Ascending aorta (tissue), 2 donors: ENCODE measurements at regions not wholly inside any gene's neighbourhood (a gene's known extent, or its start where the extent isn't known, plus 50 kb on each side); places are given as distances from the start of the nearest gene placed in this dataset.

Source experiments
- DNase-seq, 2 donors: peaks; one replicate each; pipeline ENCODE4 v3.0.0-alpha.2; 2019; ENCODE audit warnings: low spot score in 2 of 2
- H3K27ac ChIP-seq, 2 donors: fragments of 200-600 bp; sonication (generic); one replicate each; pipeline ENCODE4 v1.5.1; 2016 to 2017; ENCODE audit warnings: mild to moderate bottlenecking in 1 of 2
- H3K27me3 ChIP-seq: fragments of 200-600 bp; sonication (generic); one replicate; pipeline ENCODE4 v1.5.1; 2017
- H3K36me3 ChIP-seq, 2 donors: fragments of 200-600 bp; sonication (generic); one replicate each; pipeline ENCODE4 v1.5.1; 2016
- H3K4me1 ChIP-seq, 2 donors: fragments of 200-600 bp; sonication (generic); one replicate each; pipeline ENCODE4 v1.5.1; 2016 to 2017; ENCODE audit warnings: mild to moderate bottlenecking in 1 of 2
- H3K4me3 ChIP-seq, 2 donors: fragments of 200-600 bp; sonication (generic); one replicate each; pipeline ENCODE4 v1.5.1; 2016 to 2017; ENCODE audit warnings: mild to moderate bottlenecking in 1 of 2
- H3K9me3 ChIP-seq, 2 donors: fragments of 200-600 bp; sonication (generic); one replicate each; pipeline ENCODE4 v1.5.1; 2016
- intact Hi-C: fragments of 100-400 bp; cut with DNase I; formaldehyde crosslinking; loops from one replicate; pipeline ENCODE4 v1.15.1; 2023
- TF ChIP-seq, protein P1 (sequence below), 3 experiments: fragments of 200-600 bp in 2 of 3; fragments of 450-650 bp in 1 of 3; sonication (generic) in 2 of 3; IDR thresholded peaks; one replicate each; pipeline ENCODE4 v1.5.1; 2016 to 2019; ENCODE audit warnings: antibody characterized with exemption in 3 of 3, mild to moderate bottlenecking in 1 of 3, moderate library complexity in 1 of 3

DNA sequence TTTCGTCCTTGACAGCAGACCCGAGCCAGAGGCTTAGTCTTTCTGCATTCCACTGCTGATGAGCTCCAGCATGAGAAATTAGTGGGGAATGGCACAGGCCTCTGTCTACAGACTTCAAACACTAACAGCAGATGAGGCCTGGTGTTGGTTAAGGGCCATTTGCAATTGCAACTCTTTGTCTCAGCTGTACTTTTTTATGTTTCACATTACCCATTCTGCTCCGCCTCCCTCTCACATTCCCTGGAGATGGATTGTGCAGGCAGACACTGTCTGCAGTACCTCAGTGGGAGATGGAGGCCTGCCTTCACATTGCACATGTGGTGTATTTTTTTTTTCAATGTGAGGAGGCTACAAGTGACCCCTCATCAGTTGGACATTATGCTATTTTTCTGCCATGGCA, 370.2 kb downstream of the DUSP10 start:
- Histone ChIP-seq H3K36me3 (no peaks in the 10 kb centered on the region), H3K4me1 (no peaks in the 10 kb centered on the region), H3K9me3 (no peaks in the 10 kb centered on the region), H3K4me3 (no peak overlapping the region), H3K27ac (no peak overlapping the region), H3K27me3 (no peaks in the 10 kb centered on the region)
- no peak for DNase-seq
- intact Hi-C loops: no loop called here
- TF ChIP-seq, protein P1, sequence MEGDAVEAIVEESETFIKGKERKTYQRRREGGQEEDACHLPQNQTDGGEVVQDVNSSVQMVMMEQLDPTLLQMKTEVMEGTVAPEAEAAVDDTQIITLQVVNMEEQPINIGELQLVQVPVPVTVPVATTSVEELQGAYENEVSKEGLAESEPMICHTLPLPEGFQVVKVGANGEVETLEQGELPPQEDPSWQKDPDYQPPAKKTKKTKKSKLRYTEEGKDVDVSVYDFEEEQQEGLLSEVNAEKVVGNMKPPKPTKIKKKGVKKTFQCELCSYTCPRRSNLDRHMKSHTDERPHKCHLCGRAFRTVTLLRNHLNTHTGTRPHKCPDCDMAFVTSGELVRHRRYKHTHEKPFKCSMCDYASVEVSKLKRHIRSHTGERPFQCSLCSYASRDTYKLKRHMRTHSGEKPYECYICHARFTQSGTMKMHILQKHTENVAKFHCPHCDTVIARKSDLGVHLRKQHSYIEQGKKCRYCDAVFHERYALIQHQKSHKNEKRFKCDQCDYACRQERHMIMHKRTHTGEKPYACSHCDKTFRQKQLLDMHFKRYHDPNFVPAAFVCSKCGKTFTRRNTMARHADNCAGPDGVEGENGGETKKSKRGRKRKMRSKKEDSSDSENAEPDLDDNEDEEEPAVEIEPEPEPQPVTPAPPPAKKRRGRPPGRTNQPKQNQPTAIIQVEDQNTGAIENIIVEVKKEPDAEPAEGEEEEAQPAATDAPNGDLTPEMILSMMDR (IDR thresholded peaks at IDR 0.05): no peak

DNA sequence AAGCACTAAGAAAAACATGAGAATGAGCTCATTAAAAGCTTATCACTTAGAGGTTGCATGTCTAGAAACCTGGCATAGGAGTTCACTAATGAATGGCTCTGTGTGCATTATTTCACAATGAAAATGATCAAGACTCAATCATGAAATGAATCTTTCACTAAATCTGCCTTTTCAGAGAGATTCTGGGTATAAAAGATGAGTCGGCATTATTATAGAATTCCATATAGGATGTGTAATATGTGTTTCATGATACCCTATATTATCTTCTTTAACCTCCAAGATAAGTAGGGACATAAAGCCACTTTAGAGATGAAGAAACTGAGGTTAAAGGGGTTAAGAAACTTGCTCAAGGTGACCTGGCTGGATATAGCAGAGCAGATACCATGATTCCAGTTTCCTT, 368.1 kb downstream of the DUSP10 start:
- H3K27me3 ChIP-seq: no peaks in the 10 kb centered on the region
- no peak for DNase-seq
- no peaks in the 10 kb centered on the region for H3K36me3 ChIP-seq
- no peak overlapping the region for H3K27ac ChIP-seq
- H3K9me3 ChIP-seq: no peaks in the 10 kb centered on the region
- TF ChIP-seq, protein P1 (IDR thresholded peaks at IDR 0.05): no peak
- H3K4me3 ChIP-seq: no peak overlapping the region
- H3K4me1 ChIP-seq: no peaks in the 10 kb centered on the region
- intact Hi-C loops: no loop called here

DNA sequence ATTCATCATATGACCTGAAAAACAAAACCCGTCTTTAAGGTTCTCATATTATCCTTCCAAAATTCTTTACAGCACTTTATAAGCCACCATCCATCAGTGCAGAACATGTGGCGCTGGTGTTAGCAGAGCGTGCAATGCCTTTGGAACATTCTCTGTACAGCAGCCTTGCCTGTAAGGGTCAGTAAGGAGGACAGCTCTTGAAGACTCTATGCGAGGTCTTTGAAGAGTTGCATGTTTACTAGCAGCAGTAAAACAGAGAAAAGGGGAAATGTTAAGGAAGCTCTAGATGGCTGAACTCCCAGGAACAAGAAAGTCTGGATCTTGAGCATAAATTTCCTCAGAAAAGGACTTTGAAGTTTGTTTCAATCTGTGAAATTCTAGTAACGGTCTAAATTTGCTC, 365.6 kb downstream of the DUSP10 start:
- H3K27me3 ChIP-seq: no peaks in the 10 kb centered on the region

DNA sequence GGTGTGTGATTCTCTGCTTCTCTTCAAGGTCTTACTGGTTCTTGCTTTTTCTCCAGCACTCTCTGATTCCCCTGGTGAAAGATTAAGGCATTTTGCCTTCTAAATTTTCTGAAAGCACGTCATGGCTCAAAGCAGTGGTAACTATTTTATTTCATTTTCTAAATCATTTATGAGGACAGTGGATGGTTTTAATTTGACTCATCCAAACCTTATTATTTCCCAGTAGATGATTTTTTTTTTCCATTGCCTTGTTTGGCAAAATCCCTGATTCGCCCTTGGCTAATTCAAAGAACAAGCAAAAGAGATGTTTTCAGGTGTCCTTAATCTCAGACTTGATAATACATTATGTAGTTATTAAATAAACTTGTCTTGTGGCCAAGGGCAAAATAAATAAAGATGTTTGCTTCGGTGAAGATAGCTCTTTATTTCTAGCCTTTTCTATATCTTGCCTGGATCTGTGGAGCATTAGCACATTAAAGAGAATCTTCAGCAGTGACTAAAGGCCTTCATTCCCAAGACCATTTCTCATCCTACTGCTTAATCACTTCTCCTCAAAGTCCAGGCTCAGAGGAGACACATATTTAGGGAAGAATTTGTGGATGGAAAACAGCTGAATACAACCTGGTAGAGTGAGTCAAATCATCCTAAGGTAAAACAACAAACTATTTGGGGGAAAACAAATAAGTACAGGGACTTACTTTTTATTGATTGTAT, 359.8 kb downstream of the DUSP10 start:
- H3K9me3 ChIP-seq: no peaks in the 10 kb centered on the region
- no peak overlapping the region for H3K4me3 ChIP-seq
- TF ChIP-seq, protein P1 (IDR thresholded peaks at IDR 0.05): no peak
- DNase-seq: no peak
- H3K27ac ChIP-seq: no peak overlapping the region
- no peaks in the 10 kb centered on the region for H3K36me3 ChIP-seq
- H3K27me3 ChIP-seq: no peaks in the 10 kb centered on the region
- intact Hi-C loops: no loop called here
- H3K4me1 ChIP-seq: no peaks in the 10 kb centered on the region

More for the DNA sequence above, 365.6 kb downstream of the DUSP10 start:
- no peaks in the 10 kb centered on the region for H3K9me3 ChIP-seq
- H3K36me3 ChIP-seq: no peaks in the 10 kb centered on the region
- H3K4me1 ChIP-seq: no peaks in the 10 kb centered on the region
- intact Hi-C loops: no loop called here
- no peak for DNase-seq
- TF ChIP-seq, protein P1 (IDR thresholded peaks at IDR 0.05): no peak
- no peak overlapping the region for H3K27ac ChIP-seq
- no peak overlapping the region for H3K4me3 ChIP-seq

DNA sequence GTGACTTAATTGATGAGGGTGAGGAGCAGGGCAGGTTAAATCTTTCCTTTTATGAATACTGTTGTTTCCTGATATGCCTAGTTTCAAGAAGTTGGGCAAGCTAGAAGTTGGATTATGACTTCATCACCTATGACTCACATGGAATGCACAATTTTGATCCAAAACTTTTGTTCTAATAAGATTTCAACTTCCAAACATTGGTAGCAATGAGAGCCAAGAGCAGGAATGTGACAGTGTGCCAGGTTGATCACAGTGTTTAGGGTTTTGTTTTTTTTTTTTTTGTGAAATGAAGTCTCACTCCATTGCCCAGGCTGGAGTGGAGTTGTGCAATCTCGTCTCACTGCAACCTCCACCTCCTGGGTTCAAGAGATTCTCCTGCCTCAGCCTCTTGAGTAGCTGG, 349.4 kb downstream of the DUSP10 start:
- no peaks in the 10 kb centered on the region for H3K9me3 ChIP-seq
- no peak overlapping the region for H3K4me3 ChIP-seq
- H3K36me3 ChIP-seq: no peaks in the 10 kb centered on the region
- intact Hi-C loops: loop anchor here (2.0 kb wide), 1 partner anchor 350 kb away; the partner anchor contains the start of gene DUSP10
- H3K27ac ChIP-seq: peak overlapping the region in 1 of 2 donors; percentile 67
- TF ChIP-seq, protein P1 (IDR thresholded peaks at IDR 0.05): no peak
- H3K4me1 ChIP-seq: no peaks in the 10 kb centered on the region
- peak in 1 of 2 donors; percentile 84 for DNase-seq
- no peaks in the 10 kb centered on the region for H3K27me3 ChIP-seq
